ENCODE measurements at regions not wholly inside any gene's neighbourhood (a gene's known extent, or its start where the extent isn't known, plus 50 kb on each side); places are given as distances from the start of the nearest gene placed in this dataset.
A peak's percentile ranks its signal among the peaks of the same experiment; 100 is the strongest.

GRCh38 chr21:20151741-20152140 is 846.5 kb upstream of the NCAM2 start:
- H3K4me1 ChIP-seq (ENCODE audit: control insufficient read depth, insufficient read depth, low read depth, low read length): no peaks in the 10 kb centered on the region
- H3K36me3 ChIP-seq (ENCODE audit: control insufficient read depth in 1 of 2, insufficient read depth in 2 of 2, low read depth in 1 of 2, low read length in 2 of 2): no peaks in the 10 kb centered on the region
- H3K9me3 ChIP-seq (ENCODE audit: control insufficient read depth, low read length): peaks cover 31% of the 10 kb centered on the region
- H3K18ac ChIP-seq (ENCODE audit: low read depth in 1 of 2, low read length in 2 of 2): no peak overlapping the region
- no peak overlapping the region for H4K8ac ChIP-seq (ENCODE audit: low read length)
- no peak overlapping the region for H3K4ac ChIP-seq (ENCODE audit: low read depth in 1 of 2, low read length in 2 of 2)
- no peak overlapping the region for H2BK120ac ChIP-seq (ENCODE audit: low read depth, low read length)
- no peak overlapping the region for H2AFZ ChIP-seq (ENCODE audit: low read depth, low read length)
- H2BK5ac ChIP-seq (ENCODE audit: low read depth, low read length, poor library complexity, severe bottlenecking): no peak overlapping the region
- no peak overlapping the region for H3K4me2 ChIP-seq (ENCODE audit: low read length, poor library complexity, severe bottlenecking)
- H3K27ac ChIP-seq (ENCODE audit: low read length, poor library complexity, severe bottlenecking): no peak overlapping the region
- no peak overlapping the region for H3K4me3 ChIP-seq (ENCODE audit: insufficient read depth in 1 of 2, low read depth in 1 of 2, low read length in 2 of 2)
- H3K9ac ChIP-seq (ENCODE audit: low read length): no peak overlapping the region
- no peak overlapping the region for H2BK15ac ChIP-seq (ENCODE audit: low read depth, poor library complexity, severe bottlenecking)
- no peak overlapping the region for H3K14ac ChIP-seq (ENCODE audit: low read length in 2 of 2)
- peak overlapping the region; percentile 18 for H4K91ac ChIP-seq (ENCODE audit: low read length)
- no peak overlapping the region for H2AK5ac ChIP-seq (ENCODE audit: low read length, severe bottlenecking)
- H3K27me3 ChIP-seq (ENCODE audit: control insufficient read depth in 1 of 2, insufficient read depth in 1 of 2, low read length in 2 of 2): no peaks in the 10 kb centered on the region
- 87% methylated on average over 1 of the region's 1 CpG for WGBS
- no peak for DNase-seq
- H3K23ac ChIP-seq (ENCODE audit: low read length in 2 of 2): no peak overlapping the region
- H2BK12ac ChIP-seq (ENCODE audit: low read length in 2 of 2): no peak overlapping the region
- no peaks in the 10 kb centered on the region for H3K79me1 ChIP-seq (replicated peaks; ENCODE audit: low read length, poor library complexity, severe bottlenecking)

- Histone ChIP-seq H3K9me3 (ENCODE audit: control insufficient read depth, low read length) (peaks cover 8% of the 10 kb centered on the region), H3K23ac (ENCODE audit: low read length in 2 of 2) (no peak overlapping the region), H4K8ac (ENCODE audit: low read length) (no peak overlapping the region), H2BK12ac (ENCODE audit: low read length in 2 of 2) (no peak overlapping the region), H3K9ac (ENCODE audit: low read length) (no peak overlapping the region), H3K4ac (ENCODE audit: low read depth in 1 of 2, low read length in 2 of 2) (no peak overlapping the region), H2BK15ac (ENCODE audit: low read depth, poor library complexity, severe bottlenecking) (no peak overlapping the region), H3K4me3 (ENCODE audit: insufficient read depth in 1 of 2, low read depth in 1 of 2, low read length in 2 of 2) (no peak overlapping the region), H3K36me3 (ENCODE audit: control insufficient read depth in 1 of 2, insufficient read depth in 2 of 2, low read depth in 1 of 2, low read length in 2 of 2) (no peaks in the 10 kb centered on the region), H2BK5ac (ENCODE audit: low read depth, low read length, poor library complexity, severe bottlenecking) (no peak overlapping the region), H4K91ac (ENCODE audit: low read length) (no peak overlapping the region), H2BK120ac (ENCODE audit: low read depth, low read length) (no peak overlapping the region), H3K4me2 (ENCODE audit: low read length, poor library complexity, severe bottlenecking) (no peak overlapping the region), H3K14ac (ENCODE audit: low read length in 2 of 2) (no peak overlapping the region), H3K4me1 (ENCODE audit: control insufficient read depth, insufficient read depth, low read depth, low read length) (no peaks in the 10 kb centered on the region), H3K27me3 (ENCODE audit: control insufficient read depth in 1 of 2, insufficient read depth in 1 of 2, low read length in 2 of 2) (no peaks in the 10 kb centered on the region), H2AK5ac (ENCODE audit: low read length, severe bottlenecking) (no peak overlapping the region), H3K27ac (ENCODE audit: low read length, poor library complexity, severe bottlenecking) (no peak overlapping the region), H3K18ac (ENCODE audit: low read depth in 1 of 2, low read length in 2 of 2) (no peak overlapping the region), H2AFZ (ENCODE audit: low read depth, low read length) (no peak overlapping the region), H3K79me1 (replicated peaks; ENCODE audit: low read length, poor library complexity, severe bottlenecking) (no peaks in the 10 kb centered on the region)
- WGBS: 56% methylated on average over 2 of the region's 4 CpGs
- no peak for DNase-seq
Observed at GRCh38 chr21:20163167-20163566, 835.0 kb upstream of the NCAM2 start.

GRCh38 chr21:20167059-20167458 is 831.1 kb upstream of the NCAM2 start:
- DNase-seq: no peak
- H3K23ac ChIP-seq (ENCODE audit: low read length in 2 of 2): no peak overlapping the region
- no peak overlapping the region for H3K18ac ChIP-seq (ENCODE audit: low read depth in 1 of 2, low read length in 2 of 2)
- H3K14ac ChIP-seq (ENCODE audit: low read length in 2 of 2): no peak overlapping the region
- H3K27me3 ChIP-seq (ENCODE audit: control insufficient read depth in 1 of 2, insufficient read depth in 1 of 2, low read length in 2 of 2): no peaks in the 10 kb centered on the region
- no peaks in the 10 kb centered on the region for H3K4me1 ChIP-seq (ENCODE audit: control insufficient read depth, insufficient read depth, low read depth, low read length)
- H3K36me3 ChIP-seq (ENCODE audit: control insufficient read depth in 1 of 2, insufficient read depth in 2 of 2, low read depth in 1 of 2, low read length in 2 of 2): no peaks in the 10 kb centered on the region
- WGBS: no CpG with 5 or more reads among the region's 1 CpG
- H2AFZ ChIP-seq (ENCODE audit: low read depth, low read length): no peak overlapping the region
- H2BK15ac ChIP-seq (ENCODE audit: low read depth, poor library complexity, severe bottlenecking): no peak overlapping the region
- H3K4ac ChIP-seq (ENCODE audit: low read depth in 1 of 2, low read length in 2 of 2): no peak overlapping the region
- no peak overlapping the region for H4K8ac ChIP-seq (ENCODE audit: low read length)
- H3K4me2 ChIP-seq (ENCODE audit: low read length, poor library complexity, severe bottlenecking): no peak overlapping the region
- H3K9me3 ChIP-seq (ENCODE audit: control insufficient read depth, low read length): peaks cover 2% of the 10 kb centered on the region
- H4K91ac ChIP-seq (ENCODE audit: low read length): no peak overlapping the region
- H2BK120ac ChIP-seq (ENCODE audit: low read depth, low read length): no peak overlapping the region
- H2BK12ac ChIP-seq (ENCODE audit: low read length in 2 of 2): no peak overlapping the region
- no peak overlapping the region for H2AK5ac ChIP-seq (ENCODE audit: low read length, severe bottlenecking)
- H3K9ac ChIP-seq (ENCODE audit: low read length): no peak overlapping the region
- H2BK5ac ChIP-seq (ENCODE audit: low read depth, low read length, poor library complexity, severe bottlenecking): no peak overlapping the region
- no peak overlapping the region for H3K4me3 ChIP-seq (ENCODE audit: insufficient read depth in 1 of 2, low read depth in 1 of 2, low read length in 2 of 2)
- no peak overlapping the region for H3K27ac ChIP-seq (ENCODE audit: low read length, poor library complexity, severe bottlenecking)
- H3K79me1 ChIP-seq (replicated peaks; ENCODE audit: low read length, poor library complexity, severe bottlenecking): no peaks in the 10 kb centered on the region

GRCh38 chr21:20169812-20170576 is 828.2 kb upstream of the NCAM2 start:
- WGBS: 81% methylated on average over 3 of the region's 3 CpGs

More at GRCh38 chr21:20169812-20170576, 828.2 kb upstream of the NCAM2 start:
- H4K91ac ChIP-seq (ENCODE audit: low read length): peak overlapping the region; percentile 15
- H2AFZ ChIP-seq (ENCODE audit: low read depth, low read length): no peak overlapping the region
- no peak overlapping the region for H2AK5ac ChIP-seq (ENCODE audit: low read length, severe bottlenecking)
- no peaks in the 10 kb centered on the region for H3K27me3 ChIP-seq (ENCODE audit: control insufficient read depth in 1 of 2, insufficient read depth in 1 of 2, low read length in 2 of 2)
- no peaks in the 10 kb centered on the region for H3K79me1 ChIP-seq (replicated peaks; ENCODE audit: low read length, poor library complexity, severe bottlenecking)
- H3K9ac ChIP-seq (ENCODE audit: low read length): no peak overlapping the region
- no peak overlapping the region for H3K14ac ChIP-seq (ENCODE audit: low read length in 2 of 2)
- no peak overlapping the region for H2BK5ac ChIP-seq (ENCODE audit: low read depth, low read length, poor library complexity, severe bottlenecking)
- no peak overlapping the region for H3K4me3 ChIP-seq (ENCODE audit: insufficient read depth in 1 of 2, low read depth in 1 of 2, low read length in 2 of 2)
- H3K18ac ChIP-seq (ENCODE audit: low read depth in 1 of 2, low read length in 2 of 2): no peak overlapping the region
- H2BK15ac ChIP-seq (ENCODE audit: low read depth, poor library complexity, severe bottlenecking): no peak overlapping the region
- peaks cover 6% of the 10 kb centered on the region for H3K9me3 ChIP-seq (ENCODE audit: control insufficient read depth, low read length)
- H3K23ac ChIP-seq (ENCODE audit: low read length in 2 of 2): no peak overlapping the region
- no peak overlapping the region for H2BK120ac ChIP-seq (ENCODE audit: low read depth, low read length)
- H3K4ac ChIP-seq (ENCODE audit: low read depth in 1 of 2, low read length in 2 of 2): no peak overlapping the region
- no peaks in the 10 kb centered on the region for H3K36me3 ChIP-seq (ENCODE audit: control insufficient read depth in 1 of 2, insufficient read depth in 2 of 2, low read depth in 1 of 2, low read length in 2 of 2)
- no peak overlapping the region for H2BK12ac ChIP-seq (ENCODE audit: low read length in 2 of 2)
- H4K8ac ChIP-seq (ENCODE audit: low read length): no peak overlapping the region
- peak overlapping the region; percentile 47 for H3K27ac ChIP-seq (ENCODE audit: low read length, poor library complexity, severe bottlenecking)
- no peak for DNase-seq
- H3K4me1 ChIP-seq (ENCODE audit: control insufficient read depth, insufficient read depth, low read depth, low read length): no peaks in the 10 kb centered on the region
- H3K4me2 ChIP-seq (ENCODE audit: low read length, poor library complexity, severe bottlenecking): no peak overlapping the region

Data from mesenchymal stem cell (in vitro differentiated cells and primary cell).